ENCODE measurements at regions not wholly inside any gene's neighbourhood (a gene's known extent, or its start where the extent isn't known, plus 50 kb on each side); places are given as distances from the start of the nearest gene placed in this dataset.

DNA sequence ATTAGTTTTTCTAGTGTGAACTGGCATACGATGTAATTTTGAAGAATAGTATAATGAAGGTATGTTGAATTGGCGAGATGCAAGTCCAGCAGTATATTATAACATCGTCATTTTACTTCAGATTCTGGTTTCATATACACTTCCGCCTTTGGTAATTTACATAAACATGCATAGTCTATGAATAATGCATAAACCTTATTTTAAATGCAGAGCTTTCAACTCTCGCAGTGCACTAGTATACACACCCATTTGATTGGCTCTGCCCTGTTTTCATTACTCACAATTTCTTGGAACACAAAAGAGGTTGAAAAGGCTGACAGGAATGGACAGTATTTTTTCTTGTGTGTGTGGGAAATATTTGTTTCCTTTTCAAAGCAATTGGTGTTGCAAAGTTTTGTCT is 128.9 kb upstream of the CCNH start:
- Histone ChIP-seq H3K9me3 (ENCODE audit: insufficient read depth, low read depth, low read length) (no peaks in the 10 kb centered on the region), H3K4me1 (ENCODE audit: insufficient read depth, low read length) (no peaks in the 10 kb centered on the region), H3K9ac (ENCODE audit: low read length) (no peak overlapping the region), H2AFZ (ENCODE audit: low read depth, low read length) (no peak overlapping the region), H3K4me2 (ENCODE audit: low read length) (peak overlapping the region; percentile 39), H3K79me2 (ENCODE audit: insufficient read depth, low read length) (no peaks in the 10 kb centered on the region), H3K36me3 (ENCODE audit: insufficient read depth, low read length) (no peaks in the 10 kb centered on the region), H3K27ac (ENCODE audit: low read depth, low read length) (no peak overlapping the region), H3K27me3 (ENCODE audit: insufficient read depth, low read length) (no peaks in the 10 kb centered on the region), H4K20me1 (ENCODE audit: insufficient read depth, low read length) (no peaks in the 10 kb centered on the region), H3K4me3 (ENCODE audit: insufficient read depth, low read depth, low read length) (no peak overlapping the region)
- Mint-ChIP-seq H3K4me1 (ENCODE audit: low read depth, unreplicated experiment) (no peaks in the 10 kb centered on the region), H3K9me3 (ENCODE audit: unreplicated experiment) (no peaks in the 10 kb centered on the region), H3K4me3 (ENCODE audit: unreplicated experiment) (no peak overlapping the region), H3K36me3 (ENCODE audit: low read depth, unreplicated experiment) (no peaks in the 10 kb centered on the region), H3K27ac (ENCODE audit: unreplicated experiment) (no peak overlapping the region), H3K27me3 (ENCODE audit: low read depth, unreplicated experiment) (no peaks in the 10 kb centered on the region)
- TF ChIP-seq, protein P1, sequence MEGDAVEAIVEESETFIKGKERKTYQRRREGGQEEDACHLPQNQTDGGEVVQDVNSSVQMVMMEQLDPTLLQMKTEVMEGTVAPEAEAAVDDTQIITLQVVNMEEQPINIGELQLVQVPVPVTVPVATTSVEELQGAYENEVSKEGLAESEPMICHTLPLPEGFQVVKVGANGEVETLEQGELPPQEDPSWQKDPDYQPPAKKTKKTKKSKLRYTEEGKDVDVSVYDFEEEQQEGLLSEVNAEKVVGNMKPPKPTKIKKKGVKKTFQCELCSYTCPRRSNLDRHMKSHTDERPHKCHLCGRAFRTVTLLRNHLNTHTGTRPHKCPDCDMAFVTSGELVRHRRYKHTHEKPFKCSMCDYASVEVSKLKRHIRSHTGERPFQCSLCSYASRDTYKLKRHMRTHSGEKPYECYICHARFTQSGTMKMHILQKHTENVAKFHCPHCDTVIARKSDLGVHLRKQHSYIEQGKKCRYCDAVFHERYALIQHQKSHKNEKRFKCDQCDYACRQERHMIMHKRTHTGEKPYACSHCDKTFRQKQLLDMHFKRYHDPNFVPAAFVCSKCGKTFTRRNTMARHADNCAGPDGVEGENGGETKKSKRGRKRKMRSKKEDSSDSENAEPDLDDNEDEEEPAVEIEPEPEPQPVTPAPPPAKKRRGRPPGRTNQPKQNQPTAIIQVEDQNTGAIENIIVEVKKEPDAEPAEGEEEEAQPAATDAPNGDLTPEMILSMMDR (IDR thresholded peaks at IDR 0.05; ENCODE audit: insufficient read depth, low read depth, low read length): no peak
- no peak for TF ChIP-seq EZH2 (IDR thresholded peaks at IDR 0.05; ENCODE audit: insufficient read depth, low read length)
- no peak for FAIRE-seq
- no peak for DNase-seq (ENCODE audit: low read depth)

DNA sequence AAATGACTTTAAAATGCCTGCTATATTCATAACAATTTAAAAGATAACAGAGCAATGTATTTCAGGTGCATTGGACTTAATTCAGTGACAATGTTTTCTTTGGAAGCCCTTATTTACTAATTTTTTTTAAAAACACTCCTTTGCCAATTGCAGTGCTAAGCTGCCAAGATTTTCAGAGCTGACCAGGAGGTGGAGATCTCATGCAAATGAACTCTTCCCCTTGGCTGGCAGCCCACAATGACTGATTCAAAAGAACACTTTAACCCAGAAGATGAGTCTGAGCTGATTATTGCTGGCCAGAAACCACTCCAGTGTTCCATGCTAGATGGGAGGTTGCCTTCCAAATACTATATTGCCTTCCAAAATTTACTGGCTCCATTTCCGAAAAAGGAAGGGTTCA is 128.3 kb upstream of the CCNH start:
- no peak overlapping the region for H3K27ac ChIP-seq (ENCODE audit: low read depth, low read length)
- no peak for FAIRE-seq
- H3K27me3 ChIP-seq (ENCODE audit: insufficient read depth, low read length): no peaks in the 10 kb centered on the region
- DNase-seq (ENCODE audit: low read depth): peak; percentile 87
- no peak overlapping the region for H3K9ac ChIP-seq (ENCODE audit: low read length)
- no peak overlapping the region for H3K4me3 ChIP-seq (ENCODE audit: insufficient read depth, low read depth, low read length)
- H3K79me2 ChIP-seq (ENCODE audit: insufficient read depth, low read length): no peaks in the 10 kb centered on the region
- no peaks in the 10 kb centered on the region for H3K4me1 Mint-ChIP-seq (ENCODE audit: low read depth, unreplicated experiment)
- H3K4me3 Mint-ChIP-seq (ENCODE audit: unreplicated experiment): no peak overlapping the region
- H3K36me3 Mint-ChIP-seq (ENCODE audit: low read depth, unreplicated experiment): no peaks in the 10 kb centered on the region
- H3K9me3 ChIP-seq (ENCODE audit: insufficient read depth, low read depth, low read length): no peaks in the 10 kb centered on the region
- peak overlapping the region; percentile 39 for H3K4me2 ChIP-seq (ENCODE audit: low read length)
- TF ChIP-seq, protein P1 (IDR thresholded peaks at IDR 0.05; ENCODE audit: insufficient read depth, low read depth, low read length): no peak
- TF ChIP-seq EZH2 (IDR thresholded peaks at IDR 0.05; ENCODE audit: insufficient read depth, low read length): no peak
- no peaks in the 10 kb centered on the region for H3K4me1 ChIP-seq (ENCODE audit: insufficient read depth, low read length)
- no peaks in the 10 kb centered on the region for H4K20me1 ChIP-seq (ENCODE audit: insufficient read depth, low read length)
- H3K36me3 ChIP-seq (ENCODE audit: insufficient read depth, low read length): no peaks in the 10 kb centered on the region
- no peaks in the 10 kb centered on the region for H3K27me3 Mint-ChIP-seq (ENCODE audit: low read depth, unreplicated experiment)
- no peak overlapping the region for H2AFZ ChIP-seq (ENCODE audit: low read depth, low read length)
- H3K9me3 Mint-ChIP-seq (ENCODE audit: unreplicated experiment): no peaks in the 10 kb centered on the region
- H3K27ac Mint-ChIP-seq (ENCODE audit: unreplicated experiment): no peak overlapping the region

DNA sequence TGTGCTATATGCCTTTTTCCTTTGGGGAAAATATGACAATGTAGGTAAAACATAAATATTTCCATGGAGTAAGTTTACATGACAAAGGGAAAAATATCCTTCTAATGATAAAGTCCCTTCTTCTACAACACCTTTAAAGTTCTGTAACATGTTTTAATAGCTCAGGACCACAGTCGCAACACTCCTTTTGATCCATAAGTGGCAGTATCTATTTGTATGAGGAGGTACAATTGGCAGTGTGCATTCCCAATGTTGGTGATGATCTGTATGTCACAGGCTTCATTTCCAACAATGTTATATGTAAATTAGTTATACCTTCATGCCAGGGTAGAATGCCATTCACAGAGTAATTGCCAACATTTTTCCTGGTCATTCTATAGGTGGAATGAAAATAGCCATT is 127.1 kb upstream of the CCNH start:
- TF ChIP-seq EZH2 (IDR thresholded peaks at IDR 0.05; ENCODE audit: insufficient read depth, low read length): no peak
- TF ChIP-seq, protein P1 (IDR thresholded peaks at IDR 0.05; ENCODE audit: insufficient read depth, low read depth, low read length): no peak
- no peak for FAIRE-seq

More for the DNA sequence above, 127.1 kb upstream of the CCNH start:
- no peak overlapping the region for H3K4me2 ChIP-seq (ENCODE audit: low read length)
- H3K9ac ChIP-seq (ENCODE audit: low read length): no peak overlapping the region
- no peaks in the 10 kb centered on the region for H3K4me1 ChIP-seq (ENCODE audit: insufficient read depth, low read length)
- Mint-ChIP-seq H3K27ac (ENCODE audit: unreplicated experiment) (no peak overlapping the region), H3K4me3 (ENCODE audit: unreplicated experiment) (no peak overlapping the region), H3K36me3 (ENCODE audit: low read depth, unreplicated experiment) (no peaks in the 10 kb centered on the region), H3K4me1 (ENCODE audit: low read depth, unreplicated experiment) (no peaks in the 10 kb centered on the region), H3K27me3 (ENCODE audit: low read depth, unreplicated experiment) (no peaks in the 10 kb centered on the region), H3K9me3 (ENCODE audit: unreplicated experiment) (no peaks in the 10 kb centered on the region)
- H3K79me2 ChIP-seq (ENCODE audit: insufficient read depth, low read length): no peaks in the 10 kb centered on the region
- H2AFZ ChIP-seq (ENCODE audit: low read depth, low read length): no peak overlapping the region
- H4K20me1 ChIP-seq (ENCODE audit: insufficient read depth, low read length): no peaks in the 10 kb centered on the region
- H3K27ac ChIP-seq (ENCODE audit: low read depth, low read length): no peak overlapping the region
- no peak for DNase-seq (ENCODE audit: low read depth)
- no peaks in the 10 kb centered on the region for H3K27me3 ChIP-seq (ENCODE audit: insufficient read depth, low read length)
- H3K36me3 ChIP-seq (ENCODE audit: insufficient read depth, low read length): no peaks in the 10 kb centered on the region
- no peak overlapping the region for H3K4me3 ChIP-seq (ENCODE audit: insufficient read depth, low read depth, low read length)
- no peaks in the 10 kb centered on the region for H3K9me3 ChIP-seq (ENCODE audit: insufficient read depth, low read depth, low read length)
